Endodermal cell (in vitro differentiated cells): ENCODE measurements at regions not wholly inside any gene's neighbourhood (a gene's known extent, or its start where the extent isn't known, plus 50 kb on each side); places are given as distances from the start of the nearest gene placed in this dataset.

Experiments
- DNase-seq: peaks from one replicate; pipeline ENCODE4 v3.0.0-alpha.2; 2017
- H3K27ac ChIP-seq: 2 replicates; pipeline ENCODE4 v1.5.1; 2013; ENCODE audit warnings: mild to moderate bottlenecking, low read depth, low read length, moderate library complexity
- H3K27me3 ChIP-seq: 2 replicates; pipeline ENCODE4 v1.6.1; 2013; ENCODE audit warnings: mild to moderate bottlenecking, low read length, moderate library complexity; ENCODE audit not compliant: insufficient read depth, control insufficient read depth, poor library complexity, severe bottlenecking
- H3K36me3 ChIP-seq: 2 replicates; pipeline ENCODE4 v1.7.0; 2013; ENCODE audit warnings: mild to moderate bottlenecking, low read length, moderate library complexity; ENCODE audit not compliant: control insufficient read depth, insufficient read depth
- H3K4me1 ChIP-seq: one replicate; pipeline ENCODE4 v1.7.0; 2013; ENCODE audit warnings: low read length; ENCODE audit not compliant: control insufficient read depth, insufficient read depth
- H3K4me3 ChIP-seq: 2 replicates; pipeline ENCODE4 v1.5.1; 2013; ENCODE audit warnings: mild to moderate bottlenecking, low read length, moderate library complexity
- H3K9ac ChIP-seq: 2 replicates; pipeline ENCODE4 v1.6.1; 2013; ENCODE audit warnings: mild to moderate bottlenecking, low read length, moderate library complexity; ENCODE audit not compliant: poor library complexity, severe bottlenecking; ENCODE audit errors: extremely low read depth
- H3K9me3 ChIP-seq: 2 replicates; pipeline ENCODE4 v1.6.1; 2013; ENCODE audit warnings: mild to moderate bottlenecking, low read length, moderate library complexity; ENCODE audit not compliant: control insufficient read depth
- H3K27ac Mint-ChIP-seq: 2 replicates; pipeline ENCODE4 v1.8.0; 2020; ENCODE audit warnings: mixed read lengths
- H3K27me3 Mint-ChIP-seq: 2 replicates; pipeline ENCODE4 v1.8.0; 2021; ENCODE audit warnings: mild to moderate bottlenecking, mixed read lengths; ENCODE audit not compliant: insufficient read depth
- H3K36me3 Mint-ChIP-seq: 2 replicates; pipeline ENCODE4 v1.8.0; 2020; ENCODE audit warnings: low read depth, mixed read lengths
- H3K4me1 Mint-ChIP-seq: 2 replicates; pipeline ENCODE4 v1.8.0; 2020; ENCODE audit warnings: mixed read lengths
- H3K4me3 Mint-ChIP-seq: 2 replicates; pipeline ENCODE4 v1.8.0; 2020; ENCODE audit warnings: mild to moderate bottlenecking, moderate library complexity, mixed read lengths
- H3K9me3 Mint-ChIP-seq: 2 replicates; pipeline ENCODE4 v1.8.0; 2020; ENCODE audit warnings: mild to moderate bottlenecking, mixed read lengths
- CTCF ChIP-seq: fragments of 200-600 bp; sonication (generic); conservative IDR thresholded peaks from 2 replicates; pipeline ENCODE4 v1.5.0; 2021; ENCODE audit warnings: antibody characterized with exemption, mild to moderate bottlenecking
- WGBS, 2 experiments: methylation state at CpG; one replicate each; pipeline versions ENCODE4 v1.1.5 to v1.1.7; 2013; ENCODE audit warnings: missing lambda C conversion rate in 2 of 2, mixed read lengths in 1 of 2; ENCODE audit not compliant: insufficient coverage in 1 of 2, insufficient read length in 1 of 2; 5-methylcytosine and 5-hydroxymethylcytosine counted together

- no peak overlapping the region for H3K27ac Mint-ChIP-seq
- H3K36me3 Mint-ChIP-seq, result peaks cover 9% of the 10 kb centered on the region
- no peak overlapping the region for H3K4me3 Mint-ChIP-seq
- Histone ChIP-seq H3K27me3 (no peaks in the 10 kb centered on the region), H3K27ac (no peak overlapping the region), H3K9me3 (peaks cover 45% of the 10 kb centered on the region), H3K4me3 (no peak overlapping the region), H3K9ac (no peak overlapping the region), H3K4me1 (peaks cover 3% of the 10 kb centered on the region), H3K36me3 (no peaks in the 10 kb centered on the region)
- DNase-seq, result no peak
- peaks cover 18% of the 10 kb centered on the region for H3K4me1 Mint-ChIP-seq
- 94% methylated on average over 3 of the region's 3 CpGs; no CpG with 5 or more reads in 1 of the 2 experiments for WGBS, 2 experiments
- no peak for TF ChIP-seq CTCF
- peaks cover 35% of the 10 kb centered on the region for H3K9me3 Mint-ChIP-seq
- peaks cover 54% of the 10 kb centered on the region for H3K27me3 Mint-ChIP-seq
Measured at GRCh38 chr7:46533946-46534345, 612.9 kb upstream of the IGFBP3 start.

GRCh38 chr7:46532571-46532970, 611.5 kb upstream of the IGFBP3 start:
- Mint-ChIP-seq H3K4me1 (peaks cover 18% of the 10 kb centered on the region), H3K27ac (no peak overlapping the region), H3K36me3 (peaks cover 9% of the 10 kb centered on the region), H3K27me3 (peaks cover 54% of the 10 kb centered on the region), H3K4me3 (no peak overlapping the region), H3K9me3 (peaks cover 48% of the 10 kb centered on the region)
- Histone ChIP-seq H3K27ac (no peak overlapping the region), H3K36me3 (no peaks in the 10 kb centered on the region), H3K4me3 (no peak overlapping the region), H3K27me3 (no peaks in the 10 kb centered on the region), H3K9ac (no peak overlapping the region), H3K4me1 (peaks cover 3% of the 10 kb centered on the region), H3K9me3 (peaks cover 57% of the 10 kb centered on the region)
- 85 to 89% methylated on average over 2 of the region's 2 CpGs for WGBS, 2 experiments
- TF ChIP-seq CTCF, result no peak
- DNase-seq, result no peak

GRCh38 chr7:46530081-46530750, 609.1 kb upstream of the IGFBP3 start:
- H3K27ac Mint-ChIP-seq, result no peak overlapping the region
- Histone ChIP-seq H3K27me3 (no peaks in the 10 kb centered on the region), H3K27ac (no peak overlapping the region), H3K9me3 (peaks cover 65% of the 10 kb centered on the region), H3K36me3 (no peaks in the 10 kb centered on the region), H3K4me1 (peaks cover 3% of the 10 kb centered on the region), H3K9ac (no peak overlapping the region), H3K4me3 (no peak overlapping the region)
- no peak overlapping the region for H3K4me3 Mint-ChIP-seq
- H3K9me3 Mint-ChIP-seq, result peaks cover 44% of the 10 kb centered on the region
- WGBS, 2 experiments, result 77 to 95% methylated on average over 3 to 4 of the region's 4 CpGs
- peaks cover 37% of the 10 kb centered on the region for H3K27me3 Mint-ChIP-seq
- no peaks in the 10 kb centered on the region for H3K36me3 Mint-ChIP-seq
- no peak for DNase-seq
- peaks cover 14% of the 10 kb centered on the region for H3K4me1 Mint-ChIP-seq
- TF ChIP-seq CTCF, result no peak
